SK-N-SH treated with all-trans-retinoic acid at 6 μM for 48 hours (cell line): ENCODE measurements at regions not wholly inside any gene's neighbourhood (a gene's known extent, or its start where the extent isn't known, plus 50 kb on each side); places are given as distances from the start of the nearest gene placed in this dataset.

Experiments
- ATAC-seq: fragments of 200-7000 bp; cut with Tn5 transposase; 3 replicates; pipeline ENCODE4 v1.9.1; 2020; ENCODE audit warnings: mild to moderate bottlenecking, moderate library complexity
- CREB5 ChIP-seq: fragments of 250-450 bp; sonication (Bioruptor Pico); IDR thresholded peaks from 2 replicates; pipeline ENCODE4 v1.5.1; 2020; ENCODE audit warnings: low read depth, mild to moderate bottlenecking, moderate library complexity
- CSDC2 ChIP-seq: fragments of 250-450 bp; sonication (Bioruptor Pico); IDR thresholded peaks from 2 replicates; pipeline ENCODE4 v1.5.0; 2020; ENCODE audit warnings: mild to moderate bottlenecking, moderate library complexity
- CSRNP3 ChIP-seq: fragments of 250-450 bp; sonication (Bioruptor Pico); IDR thresholded peaks from 2 replicates; pipeline ENCODE4 v1.5.1; 2021; ENCODE audit warnings: mild to moderate bottlenecking, moderate library complexity
- ESRRG ChIP-seq: fragments of 250-450 bp; sonication (Bioruptor Pico); IDR thresholded peaks from 2 replicates; pipeline ENCODE4 v1.6.1; 2021; ENCODE audit warnings: mild to moderate bottlenecking
- GLIS3 ChIP-seq: fragments of 250-450 bp; sonication (Bioruptor Pico); IDR thresholded peaks from 2 replicates; pipeline ENCODE4 v1.5.0; 2020; ENCODE audit warnings: mild to moderate bottlenecking, moderate library complexity
- OSR1 ChIP-seq: fragments of 250-450 bp; sonication (Bioruptor Pico); IDR thresholded peaks from 2 replicates; pipeline ENCODE4 v1.8.0; 2022; ENCODE audit warnings: moderate library complexity, mild to moderate bottlenecking, inconsistent platforms
- PATZ1 ChIP-seq: fragments of 250-450 bp; sonication (Bioruptor Pico); IDR thresholded peaks from 2 replicates; pipeline ENCODE4 v1.8.0; 2020; ENCODE audit warnings: mild to moderate bottlenecking, moderate library complexity, borderline replicate concordance
- POU6F1 ChIP-seq: fragments of 250-450 bp; sonication (Bioruptor Pico); IDR thresholded peaks from 2 replicates; pipeline ENCODE4 v1.8.0; 2021; ENCODE audit warnings: low read depth, mild to moderate bottlenecking, moderate library complexity, borderline replicate concordance
- RARB ChIP-seq: fragments of 250-450 bp; sonication (Bioruptor Pico); IDR thresholded peaks from 2 replicates; pipeline ENCODE4 v1.8.0; 2021; ENCODE audit warnings: mild to moderate bottlenecking, moderate library complexity
- TCF4 ChIP-seq: fragments of 250-450 bp; sonication (Bioruptor Pico); IDR thresholded peaks from 2 replicates; pipeline ENCODE4 v1.8.0; 2021; ENCODE audit warnings: mild to moderate bottlenecking, moderate library complexity, borderline replicate concordance
- TOX ChIP-seq: fragments of 250-450 bp; sonication (Bioruptor Pico); IDR thresholded peaks from 2 replicates; pipeline ENCODE4 v1.8.0; 2021; ENCODE audit warnings: mild to moderate bottlenecking, moderate library complexity, borderline replicate concordance
- TSHZ2 ChIP-seq: fragments of 250-450 bp; sonication (Bioruptor Pico); IDR thresholded peaks from 2 replicates; pipeline ENCODE4 v1.5.0; 2020; ENCODE audit warnings: mild to moderate bottlenecking, moderate library complexity
- ZC3H10 ChIP-seq: fragments of 250-450 bp; sonication (Bioruptor Pico); IDR thresholded peaks from 2 replicates; pipeline ENCODE4 v1.5.1; 2021; ENCODE audit warnings: mild to moderate bottlenecking, moderate library complexity
- ZFP3 ChIP-seq: fragments of 250-450 bp; sonication (Bioruptor Pico); IDR thresholded peaks from 2 replicates; pipeline ENCODE4 v1.5.0; 2020; ENCODE audit warnings: mild to moderate bottlenecking, moderate library complexity
- ZFP30 ChIP-seq: fragments of 450-650 bp; formaldehyde crosslinking; IDR thresholded peaks from 2 replicates; pipeline ENCODE4 v1.5.0; 2022; ENCODE audit warnings: mild to moderate bottlenecking, moderate library complexity
- ZNF565 ChIP-seq: fragments of 450-650 bp; formaldehyde crosslinking; conservative IDR thresholded peaks from 2 replicates; pipeline ENCODE4 v1.5.0; 2020; ENCODE audit warnings: low read depth, mild to moderate bottlenecking, moderate library complexity
- ZNF8 ChIP-seq: fragments of 450-650 bp; formaldehyde crosslinking; IDR thresholded peaks from 2 replicates; pipeline ENCODE4 v1.5.0; 2020; ENCODE audit warnings: mild to moderate bottlenecking, moderate library complexity

GRCh38 chr9:10793306-10793705, 180.5 kb upstream of the PTPRD start:
- ATAC-seq = no peak
- TF ChIP-seq RARB (CRISPR knock-in tag) = no peak
- no peak for TF ChIP-seq PATZ1 (CRISPR knock-in tag)
- no peak for TF ChIP-seq TCF4 (CRISPR knock-in tag)
- TF ChIP-seq ZFP3 = no peak
- TF ChIP-seq CREB5 (CRISPR knock-in tag) = no peak
- TF ChIP-seq ZNF8 (CRISPR knock-in tag) = no peak
- TF ChIP-seq TSHZ2 (CRISPR knock-in tag) = no peak
- no peak for TF ChIP-seq ZFP30 (CRISPR knock-in tag)
- TF ChIP-seq, all 23 proteins: peak for 0

DNA sequence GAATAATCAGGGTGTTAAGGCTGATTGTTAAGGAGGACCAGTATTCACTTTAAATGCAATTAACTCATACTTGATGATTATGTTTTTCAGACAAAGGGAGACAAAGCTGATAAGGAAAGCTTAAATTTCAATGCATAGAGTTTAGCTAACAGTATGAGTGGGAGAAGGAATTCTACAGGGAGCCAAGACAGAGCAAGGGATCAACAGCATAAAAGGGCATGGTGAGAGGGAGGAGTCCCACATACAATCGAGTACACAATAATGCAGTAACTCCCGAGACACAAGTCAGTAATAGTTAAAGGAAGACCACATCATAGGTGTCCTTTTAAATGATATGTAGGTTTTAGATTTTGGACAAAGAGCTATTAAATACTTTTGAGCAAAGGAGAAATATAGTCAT, 191.7 kb upstream of the PTPRD start:
- TF ChIP-seq TOX (no peak), CREB5 (CRISPR knock-in tag) (no peak), ZNF565 (CRISPR knock-in tag) (no peak)
- TF ChIP-seq, all 23 proteins: peak for 0
- no peak for ATAC-seq

DNA sequence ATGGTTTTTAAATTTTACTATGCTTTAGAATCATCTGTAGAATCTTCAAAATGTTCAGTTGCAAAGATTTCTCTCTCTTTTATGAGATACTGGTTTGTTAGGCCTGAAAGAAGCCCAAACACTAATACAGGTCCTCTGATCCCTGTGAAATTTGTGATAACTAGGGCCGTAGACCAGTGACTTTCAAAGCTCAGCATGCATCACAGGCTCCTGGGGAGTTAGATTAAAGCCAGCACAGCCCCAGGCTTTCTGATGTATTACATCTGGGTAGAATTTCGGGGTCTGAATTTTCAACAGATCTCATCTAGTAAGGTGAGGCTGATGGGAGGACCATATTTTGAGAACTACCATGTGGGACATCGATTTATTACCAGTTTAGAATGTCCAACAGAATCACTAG, 194.1 kb upstream of the PTPRD start:
- TF ChIP-seq OSR1 (no peak), ZFP30 (CRISPR knock-in tag) (no peak), GLIS3 (no peak), POU6F1 (CRISPR knock-in tag) (no peak), TCF4 (CRISPR knock-in tag) (no peak), ZNF565 (CRISPR knock-in tag) (no peak), ZNF8 (CRISPR knock-in tag) (no peak), ESRRG (CRISPR knock-in tag) (no peak), ZC3H10 (CRISPR knock-in tag) (no peak), CSDC2 (no peak), RARB (CRISPR knock-in tag) (no peak), CREB5 (CRISPR knock-in tag) (no peak), TOX (no peak), PATZ1 (CRISPR knock-in tag) (no peak), CSRNP3 (CRISPR knock-in tag) (no peak)
- ATAC-seq = no peak
